Neural progenitor cell (in vitro differentiated cells): ENCODE measurements at regions not wholly inside any gene's neighbourhood (a gene's known extent, or its start where the extent isn't known, plus 50 kb on each side); places are given as distances from the start of the nearest gene placed in this dataset.

ENCODE experiments used
- EZH2 ChIP-seq: fragments of 200-600 bp; sonication (generic); IDR thresholded peaks from 2 replicates; pipeline ENCODE4 v1.6.1; 2017; ENCODE audit warnings: antibody characterized with exemption, mild to moderate bottlenecking, moderate library complexity
- TF ChIP-seq, protein P1 (sequence below): fragments of 200-600 bp; sonication (generic); IDR thresholded peaks from 2 replicates; pipeline ENCODE4 v1.5.1; 2017; ENCODE audit warnings: antibody characterized with exemption, mild to moderate bottlenecking

- TF ChIP-seq, protein P1, sequence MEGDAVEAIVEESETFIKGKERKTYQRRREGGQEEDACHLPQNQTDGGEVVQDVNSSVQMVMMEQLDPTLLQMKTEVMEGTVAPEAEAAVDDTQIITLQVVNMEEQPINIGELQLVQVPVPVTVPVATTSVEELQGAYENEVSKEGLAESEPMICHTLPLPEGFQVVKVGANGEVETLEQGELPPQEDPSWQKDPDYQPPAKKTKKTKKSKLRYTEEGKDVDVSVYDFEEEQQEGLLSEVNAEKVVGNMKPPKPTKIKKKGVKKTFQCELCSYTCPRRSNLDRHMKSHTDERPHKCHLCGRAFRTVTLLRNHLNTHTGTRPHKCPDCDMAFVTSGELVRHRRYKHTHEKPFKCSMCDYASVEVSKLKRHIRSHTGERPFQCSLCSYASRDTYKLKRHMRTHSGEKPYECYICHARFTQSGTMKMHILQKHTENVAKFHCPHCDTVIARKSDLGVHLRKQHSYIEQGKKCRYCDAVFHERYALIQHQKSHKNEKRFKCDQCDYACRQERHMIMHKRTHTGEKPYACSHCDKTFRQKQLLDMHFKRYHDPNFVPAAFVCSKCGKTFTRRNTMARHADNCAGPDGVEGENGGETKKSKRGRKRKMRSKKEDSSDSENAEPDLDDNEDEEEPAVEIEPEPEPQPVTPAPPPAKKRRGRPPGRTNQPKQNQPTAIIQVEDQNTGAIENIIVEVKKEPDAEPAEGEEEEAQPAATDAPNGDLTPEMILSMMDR = no peak
- no peak for TF ChIP-seq EZH2
These were observed 1431.9 kb upstream of the PCDH20 start for GRCh38 chr13:62847520-62847919.
